HG02884 (cell line): ENCODE measurements at regions not wholly inside any gene's neighbourhood (a gene's known extent, or its start where the extent isn't known, plus 50 kb on each side); places are given as distances from the start of the nearest gene placed in this dataset.

Source experiments
- ATAC-seq: cut with Tn5 transposase; IDR thresholded peaks from one replicate; pipeline ENCODE4 v1.9.1; 2021; ENCODE audit warnings: mild to moderate bottlenecking, moderate library complexity; ENCODE audit not compliant: unreplicated experiment

DNA sequence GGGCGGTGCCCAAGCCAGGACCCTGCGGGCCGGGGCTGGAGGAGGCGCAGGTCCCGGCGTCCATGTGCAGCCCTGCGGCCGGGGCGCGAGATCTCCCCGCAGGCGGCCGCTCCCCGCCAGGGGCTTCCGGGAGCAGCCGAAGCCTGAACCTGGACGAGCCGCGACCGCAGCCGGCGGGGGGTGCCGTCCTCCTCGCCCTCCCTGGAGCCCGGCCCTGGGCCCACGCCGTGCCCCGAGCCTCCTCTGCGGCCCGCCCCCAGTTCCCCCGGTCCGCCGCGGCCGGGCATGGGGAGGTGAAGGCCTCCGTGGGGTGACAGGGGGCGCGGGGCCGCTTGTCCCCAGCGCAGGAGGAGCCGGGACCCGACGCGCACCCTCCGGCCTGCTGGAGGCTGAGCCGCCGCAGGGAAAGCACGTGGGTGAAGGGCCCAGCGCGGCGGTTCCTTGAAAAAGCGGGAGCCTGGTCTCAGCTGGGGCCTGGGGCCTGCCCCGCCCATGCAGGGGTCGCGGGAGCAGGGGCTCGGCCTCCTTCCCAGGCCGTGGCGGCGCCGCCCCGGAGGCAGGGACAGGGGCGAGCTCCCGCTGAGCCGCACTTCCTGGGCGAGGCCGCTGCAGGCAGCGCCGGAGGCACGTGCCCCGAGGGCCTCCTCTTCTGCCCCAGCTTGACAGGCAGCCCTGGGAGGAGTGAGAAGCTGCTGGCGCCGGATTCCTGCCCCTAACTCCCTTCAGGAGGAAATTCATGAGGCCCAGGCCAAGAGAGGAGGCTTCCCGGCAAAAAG is 55.6 kb upstream of the PPP2R5C start:
- ATAC-seq, result no peak

DNA sequence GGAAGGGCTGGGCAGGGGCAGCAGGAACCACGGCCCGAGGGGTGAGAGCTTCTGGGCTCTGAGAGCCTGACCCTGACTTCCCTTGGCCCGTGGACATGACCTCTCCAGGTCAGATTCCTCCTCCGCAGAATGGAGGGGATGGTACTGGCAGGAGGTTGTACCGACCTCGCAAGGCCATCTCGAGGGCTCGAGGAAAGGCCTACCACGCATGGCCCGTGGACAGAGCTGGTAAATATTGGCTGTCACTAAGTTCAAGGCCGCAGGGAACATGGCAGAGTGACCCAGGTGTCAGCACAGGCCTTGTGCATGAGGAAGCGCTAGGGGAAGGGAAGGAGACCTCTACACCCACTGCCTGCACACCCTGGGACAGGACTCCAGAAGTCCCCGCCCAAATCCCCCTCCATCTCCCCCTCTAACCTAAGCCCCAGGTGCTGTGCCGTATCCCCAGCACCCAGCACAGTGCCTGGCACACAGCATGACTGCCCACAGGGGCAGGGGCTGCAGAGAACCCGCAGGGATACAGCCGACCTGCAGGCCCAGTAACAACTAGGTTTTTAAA is 54.9 kb upstream of the PPP2R5C start:
- ATAC-seq, result no peak

DNA sequence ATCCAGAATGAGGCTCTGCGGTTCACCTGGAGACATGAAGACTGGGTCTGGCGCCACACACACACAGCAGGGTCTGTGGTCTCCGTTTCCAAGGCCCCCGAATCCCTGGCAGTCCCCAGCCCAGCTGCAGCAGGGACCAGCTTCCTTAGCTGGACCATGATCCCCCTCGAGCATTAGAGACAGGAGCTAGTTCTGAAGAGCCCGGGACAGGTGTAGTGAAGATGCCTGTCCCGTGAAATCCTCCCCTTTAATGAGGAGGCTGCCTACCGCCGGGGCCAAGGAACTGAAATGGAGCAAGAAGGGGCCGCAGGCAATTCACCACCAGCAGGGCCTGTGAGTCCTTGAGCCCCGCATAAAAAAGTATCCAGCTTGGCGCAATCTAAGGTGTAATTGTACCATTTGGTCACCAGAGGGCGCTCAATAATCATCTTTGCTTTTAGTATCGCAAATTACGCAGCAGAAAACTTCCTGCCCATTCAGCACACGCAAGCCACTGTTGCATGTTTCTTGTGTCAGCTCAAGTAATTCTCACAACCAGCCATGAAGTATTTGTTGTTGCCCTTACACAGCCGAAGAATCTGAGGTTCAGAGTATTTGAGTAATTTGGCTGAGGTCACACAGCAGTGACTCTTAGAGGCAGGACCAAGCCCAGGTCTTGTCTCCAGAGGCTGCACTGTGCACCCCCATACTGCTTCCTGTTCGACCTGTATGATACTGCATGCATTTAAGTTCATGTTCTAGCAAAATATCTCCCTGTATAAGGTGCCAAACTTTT is 54.3 kb upstream of the PPP2R5C start:
- no peak for ATAC-seq

DNA sequence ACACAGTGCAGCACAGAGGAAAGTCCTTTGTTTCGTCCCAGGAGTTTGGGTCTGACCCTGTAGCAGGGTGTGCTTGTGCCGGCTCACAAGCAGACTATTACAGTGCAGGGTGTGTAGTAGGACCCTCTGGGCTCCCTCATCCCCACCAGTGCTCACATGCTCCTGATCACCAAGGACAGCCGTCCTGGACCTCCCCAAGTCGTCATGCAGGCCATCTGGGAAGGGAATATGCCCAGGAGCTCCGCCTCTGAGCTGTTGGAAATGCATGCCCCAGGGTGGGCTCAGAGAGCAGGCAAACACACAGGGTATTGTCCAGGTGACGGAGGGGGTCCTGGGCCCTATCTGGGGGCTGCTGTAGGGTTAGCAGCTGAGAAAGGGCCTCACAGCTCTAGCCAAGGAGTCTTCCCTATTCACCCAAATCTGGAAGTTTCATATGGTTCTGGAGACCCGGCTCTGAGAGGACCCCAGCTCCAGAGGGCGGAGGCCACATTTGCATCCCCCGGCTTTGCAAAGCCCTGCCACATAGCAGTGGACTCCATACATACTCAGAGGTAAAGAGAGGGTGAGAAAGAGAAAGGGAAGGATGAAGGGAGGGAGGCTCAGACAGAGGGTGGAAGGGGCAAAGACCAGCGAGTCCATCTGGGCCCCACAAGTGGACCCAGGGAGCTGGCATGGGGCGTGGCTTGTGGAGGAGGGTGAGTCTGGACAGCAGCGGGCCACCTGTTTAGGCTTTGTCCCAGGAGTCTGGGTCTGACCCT is 53.5 kb upstream of the PPP2R5C start:
- no peak for ATAC-seq

DNA sequence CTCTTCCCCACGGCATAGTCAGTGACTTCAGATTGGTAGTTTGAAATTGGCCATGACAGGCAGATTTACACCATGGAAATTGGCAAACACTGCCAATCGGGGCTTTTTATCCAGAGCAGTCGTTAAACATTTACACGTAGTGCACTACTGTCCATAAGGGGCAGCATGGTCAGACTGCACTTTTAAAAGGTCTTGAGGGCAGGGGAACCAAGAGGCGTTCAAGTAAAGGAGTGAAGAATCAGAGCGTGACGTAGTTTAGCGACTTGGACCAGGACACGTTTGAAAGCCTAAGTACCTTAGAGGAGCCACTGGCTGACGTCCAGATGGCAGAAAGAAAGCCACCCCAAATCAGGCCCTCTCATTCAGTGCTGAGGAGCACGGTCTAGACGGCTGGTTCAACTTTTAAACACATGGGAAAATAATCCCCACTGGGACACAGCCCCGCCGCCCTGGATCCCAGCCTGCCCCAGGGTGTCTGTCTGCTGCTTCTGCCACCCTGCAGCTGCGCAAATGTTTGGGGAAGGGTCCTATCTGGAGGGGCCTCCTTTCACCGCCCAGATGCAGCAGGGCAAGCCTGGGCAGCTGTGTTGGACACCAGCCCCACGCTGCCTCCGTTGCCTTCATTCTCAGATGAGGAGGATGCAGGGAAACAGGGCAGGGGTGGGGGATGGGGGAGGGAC is 52.5 kb upstream of the PPP2R5C start:
- ATAC-seq, result no peak

DNA sequence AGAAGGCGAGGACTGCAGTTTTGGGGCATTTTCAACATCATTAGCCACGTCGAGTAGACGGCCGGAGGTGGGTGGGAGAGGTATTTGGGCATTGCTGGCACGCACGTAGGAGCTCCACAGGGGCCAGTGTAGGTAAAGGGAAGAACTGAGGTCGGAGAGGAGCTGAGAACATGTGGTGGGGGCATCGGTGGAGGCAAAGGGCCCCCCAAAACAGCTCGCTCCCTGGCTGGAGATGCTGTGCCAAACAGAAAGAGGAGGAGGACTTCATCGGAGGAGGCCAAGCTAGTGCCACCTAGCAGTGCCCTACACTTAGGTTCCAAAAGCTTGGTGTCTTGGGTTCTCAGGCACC is 52.0 kb upstream of the PPP2R5C start:
- no peak for ATAC-seq

DNA sequence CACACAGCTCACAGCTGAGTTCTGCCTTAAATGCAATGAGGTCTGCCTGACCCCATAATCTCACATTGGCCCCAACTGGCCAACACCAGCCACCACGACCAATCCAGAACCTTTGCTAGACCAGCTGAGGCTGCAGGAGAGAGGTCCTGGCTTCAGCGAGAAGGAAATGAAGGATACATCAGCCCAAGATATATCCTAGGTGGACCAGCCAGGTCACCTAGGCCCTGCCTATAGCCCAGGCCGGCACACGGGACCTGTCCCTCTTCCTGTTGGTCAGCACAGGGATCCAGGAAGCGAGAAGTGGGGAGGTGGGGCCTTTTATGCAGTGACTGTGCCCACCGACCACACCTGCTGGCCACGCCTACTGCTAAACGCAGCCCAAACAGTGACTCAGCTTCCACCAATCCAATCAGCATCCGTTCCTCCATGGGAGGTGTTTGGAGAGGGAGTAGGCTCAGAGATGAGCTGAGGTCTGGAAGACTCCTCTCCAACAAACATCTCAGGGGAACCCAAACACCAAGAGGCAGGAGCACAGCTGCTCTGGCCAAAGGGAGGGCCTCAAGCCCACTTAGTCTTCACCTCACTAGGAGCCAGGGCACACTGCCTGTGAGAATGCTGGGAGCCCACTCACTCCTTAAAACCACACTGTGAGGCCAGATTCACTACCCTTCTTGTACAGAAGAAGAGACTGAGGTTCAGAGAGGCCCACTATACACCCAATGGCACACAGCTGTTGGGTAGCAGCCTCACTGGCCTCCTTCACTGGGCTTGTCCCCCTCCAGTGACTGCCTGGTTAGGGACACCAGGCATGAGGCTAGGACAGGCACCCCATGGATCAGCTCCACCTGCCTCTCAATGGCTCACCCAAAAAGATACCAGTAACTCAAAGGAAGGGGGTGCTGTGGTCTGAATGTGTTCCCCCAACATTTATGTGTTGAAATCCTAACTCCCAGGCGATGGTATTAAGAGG is 51.3 kb upstream of the PPP2R5C start:
- no peak for ATAC-seq

DNA sequence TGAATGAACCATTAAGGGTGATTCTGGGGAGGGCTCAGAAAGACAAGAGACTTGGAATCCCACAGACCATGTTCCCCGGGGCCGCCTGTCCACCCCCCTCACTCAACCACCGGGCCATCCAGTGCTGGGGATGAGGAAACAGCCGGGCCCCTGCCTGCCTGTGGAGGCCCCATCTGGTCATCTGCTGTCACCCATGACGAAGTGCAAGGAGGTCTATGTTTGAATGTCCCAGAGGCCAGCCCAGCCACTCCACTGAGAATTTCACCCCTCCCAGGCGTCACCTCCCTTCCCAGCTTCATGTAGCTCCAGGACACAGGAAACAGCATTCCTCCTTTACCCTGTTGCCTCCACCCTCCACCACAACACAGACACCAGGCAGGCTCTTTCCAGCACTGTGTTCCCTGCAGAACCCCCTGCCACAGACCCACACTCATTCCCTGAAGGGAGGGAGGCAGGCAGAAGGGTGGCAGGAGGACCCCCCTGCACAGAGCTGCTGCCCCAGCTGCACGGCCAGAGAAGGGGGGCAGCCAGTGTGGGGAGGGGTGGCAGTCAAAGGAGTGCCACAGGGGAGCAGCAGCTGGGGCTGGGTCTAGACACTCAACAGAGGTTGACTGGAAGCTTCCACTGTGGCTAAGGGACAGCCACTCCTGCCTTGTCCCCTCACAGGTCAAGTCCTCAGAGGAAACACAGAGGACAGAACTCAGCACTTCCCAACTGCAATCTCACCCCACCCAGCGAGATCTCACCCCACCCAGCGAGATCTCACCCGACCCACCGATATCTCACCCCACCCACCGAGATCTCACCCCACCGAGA is 50.3 kb upstream of the PPP2R5C start:
- no peak for ATAC-seq
